Endothelial cell of umbilical vein (primary cell): ENCODE measurements at regions not wholly inside any gene's neighbourhood (a gene's known extent, or its start where the extent isn't known, plus 50 kb on each side); places are given as distances from the start of the nearest gene placed in this dataset.

Experiments used
- BruUV-seq: library from RNA; stranded (reverse); fragments of 400-500 nt; replicated peaks from 2 replicates; lab custom pipeline; 2021; lab: Mats Ljungman, UMichigan
- CTCF ChIA-PET: fragments of 300-600, 350-600 bp; sonication (Branson Sonifier 250); formaldehyde crosslinking; loops from one replicate; lab custom pipeline; 2021; ENCODE audit warnings: antibody characterized with exemption, inconsistent platforms; lab: Charles Lee
- POLR2A ChIA-PET: fragments of 300-600, 350-600 bp; sonication (Branson Sonifier 250); formaldehyde crosslinking; loops from one replicate; lab custom pipeline; 2021; ENCODE audit warnings: antibody characterized with exemption, inconsistent platforms; lab: Charles Lee
- DNase-seq: peaks from one replicate; pipeline ENCODE4 v3.0.0-alpha.2; 2011; ENCODE audit warnings: low read depth, low spot score
- FAIRE-seq: peaks from 2 replicates; lab custom pipeline; 2011; peaks lifted over from hg19 to GRCh38; lab: Jason Lieb, UNC
- H2AFZ ChIP-seq: 2 replicates; pipeline ENCODE4 v1.6.0; 2012; ENCODE audit warnings: low read depth, low read length, control low read depth, inconsistent platforms
- H3K27ac ChIP-seq: 2 replicates; pipeline ENCODE4 v1.5.1; 2011; ENCODE audit warnings: low read depth, mild to moderate bottlenecking, control low read depth, low read length, moderate library complexity; ENCODE audit not compliant: insufficient read depth
- H3K27me3 ChIP-seq, 2 experiments: 2 replicates each; pipeline versions ENCODE4 v1.6.0 to v1.6.1; 2011; ENCODE audit warnings: low read length in 2 of 2, mixed read lengths in 1 of 2; ENCODE audit not compliant: control insufficient read depth in 2 of 2, insufficient read depth in 2 of 2
- H3K36me3 ChIP-seq, 2 experiments: 2 replicates in 1 of 2; 3 replicates in 1 of 2; pipeline ENCODE4 v1.5.1; 2011; ENCODE audit warnings: low read length in 2 of 2, mild to moderate bottlenecking in 1 of 2, moderate library complexity in 1 of 2; ENCODE audit not compliant: control insufficient read depth in 2 of 2, insufficient read depth in 2 of 2; ENCODE audit errors: extremely low read depth in 1 of 2
- H3K4me1 ChIP-seq: 3 replicates; pipeline ENCODE4 v1.5.1; 2011; ENCODE audit warnings: mild to moderate bottlenecking, low read length; ENCODE audit not compliant: control insufficient read depth, insufficient read depth; ENCODE audit errors: extremely low read depth
- H3K4me2 ChIP-seq: 2 replicates; pipeline ENCODE4 v1.6.1; 2011; ENCODE audit warnings: low read length, control low read depth, mixed read lengths; ENCODE audit not compliant: insufficient read depth
- H3K4me3 ChIP-seq, 3 experiments: fragments of 200-600 bp in 1 of 3; sonication (generic), shearing (Covaris generic) in 1 of 3; replicated peaks in 1 of 3; 2 replicates each; pipeline ENCODE4 v1.5.1; 2011 to 2016; ENCODE audit warnings: control low read depth in 3 of 3, low read length in 3 of 3, mild to moderate bottlenecking in 2 of 3, inconsistent platforms in 1 of 3, low read depth in 1 of 3, moderate library complexity in 1 of 3; ENCODE audit not compliant: insufficient read depth in 1 of 3
- H3K79me2 ChIP-seq: 2 replicates; pipeline ENCODE4 v1.6.0; 2012; ENCODE audit warnings: low read length, inconsistent platforms; ENCODE audit not compliant: control insufficient read depth, insufficient read depth
- H3K9ac ChIP-seq: replicated peaks from 2 replicates; pipeline ENCODE3; 2011; ENCODE audit warnings: low read length, control low read depth; ENCODE audit not compliant: insufficient read depth; ENCODE audit errors: extremely low read depth
- H3K9me1 ChIP-seq: replicated peaks from 3 replicates; pipeline ENCODE4 v1.6.0; 2011; ENCODE audit warnings: mild to moderate bottlenecking, low read length; ENCODE audit not compliant: control insufficient read depth, insufficient read depth; ENCODE audit errors: extremely low read depth
- H3K9me3 ChIP-seq: replicated peaks from 2 replicates; pipeline ENCODE4 v1.5.1; 2012; ENCODE audit warnings: low read length, inconsistent platforms; ENCODE audit not compliant: control insufficient read depth, insufficient read depth
- H4K20me1 ChIP-seq: replicated peaks from 2 replicates; pipeline ENCODE3; 2011; ENCODE audit warnings: mild to moderate bottlenecking, low read length; ENCODE audit not compliant: control insufficient read depth, insufficient read depth; ENCODE audit errors: extremely low read depth
- CTCF ChIP-seq, 2 donors: IDR thresholded peaks; 1 replicate in 1 of 2; 2 replicates in 1 of 2; pipeline ENCODE4 v1.5.1; 2011; ENCODE audit warnings: low read length in 2 of 2, mild to moderate bottlenecking in 2 of 2, moderate library complexity in 2 of 2, control low read depth in 1 of 2, inconsistent platforms in 1 of 2, low read depth in 1 of 2; ENCODE audit not compliant: insufficient read depth in 1 of 2; ENCODE audit errors: extremely low read depth in 1 of 2
- EZH2 ChIP-seq: IDR thresholded peaks from 2 replicates; pipeline ENCODE4 v1.6.1; 2012; ENCODE audit warnings: borderline replicate concordance, low read depth, mild to moderate bottlenecking, moderate library complexity, low read length, inconsistent platforms; ENCODE audit not compliant: severe bottlenecking
- FOS ChIP-seq: IDR thresholded peaks from 2 replicates; pipeline ENCODE4 v1.6.1; 2011; ENCODE audit warnings: mild to moderate bottlenecking, low read length, moderate library complexity, borderline replicate concordance; ENCODE audit not compliant: insufficient read depth
- GATA2 ChIP-seq: IDR thresholded peaks from 2 replicates; pipeline ENCODE4 v1.7.0; 2011; ENCODE audit warnings: low read depth, mild to moderate bottlenecking, moderate library complexity, mixed read lengths, low read length; ENCODE audit not compliant: insufficient read length, insufficient read depth
- JUN ChIP-seq: IDR thresholded peaks from 2 replicates; pipeline ENCODE4 v1.6.1; 2011; ENCODE audit warnings: borderline replicate concordance, low read depth; ENCODE audit not compliant: insufficient read length, insufficient read depth
- MAX ChIP-seq: IDR thresholded peaks from 2 replicates; pipeline ENCODE4 v1.6.1; 2011; ENCODE audit not compliant: insufficient read depth, insufficient read length
- MYC ChIP-seq: IDR thresholded peaks from one replicate; pipeline ENCODE4 v1.6.1; 2011; ENCODE audit warnings: mild to moderate bottlenecking, low read depth, low read length
- POLR2A ChIP-seq: IDR thresholded peaks from 2 replicates; pipeline ENCODE4 v1.6.1; 2012; ENCODE audit warnings: low read depth, mild to moderate bottlenecking, control low read depth, low read length
- POLR2AphosphoS5 ChIP-seq: IDR thresholded peaks from 2 replicates; pipeline ENCODE4 v1.6.1; 2012; ENCODE audit warnings: low read depth, mild to moderate bottlenecking, control low read depth, low read length, moderate library complexity; ENCODE audit not compliant: insufficient read depth
- dilution Hi-C: fragments of 300-500 bp; cut with MboI; formaldehyde crosslinking; loops from one replicate; pipeline ENCODE4 v1.15.0; 2019; ENCODE audit warnings: low sequenced_read_pairs; ENCODE audit not compliant: extremely low pct_ligation_motif_present
- intact Hi-C: fragments of 100-400 bp; cut with micrococcal nuclease; formaldehyde crosslinking; loops from one replicate; pipeline ENCODE4 v1.10.0; 2022

GRCh38 chr1:91199988-91200387 lies 178.2 kb upstream of the ZNF644 start:
- Histone ChIP-seq H3K9me1 (no peaks in the 10 kb centered on the region), H3K36me3 (no peaks in the 10 kb centered on the region), H3K9me3 (no peaks in the 10 kb centered on the region), H4K20me1 (no peaks in the 10 kb centered on the region), H3K79me2 (no peaks in the 10 kb centered on the region), H3K27ac (no peak overlapping the region), H3K27me3 (peaks cover 0 to 2% of the 10 kb centered on the region in 2 experiments), H3K9ac (no peak overlapping the region), H2AFZ (no peak overlapping the region), H3K4me1 (no peaks in the 10 kb centered on the region), H3K4me3 (no peak overlapping the region), H3K4me2 (no peak overlapping the region)
- FAIRE-seq (no peak), DNase-seq (no peak)
- TF ChIP-seq MAX: no peak
- TF ChIP-seq EZH2: no peak
- no peak for TF ChIP-seq POLR2A
- TF ChIP-seq FOS: no peak
- TF ChIP-seq POLR2AphosphoS5: no peak
- no peak for TF ChIP-seq GATA2
- no peak for TF ChIP-seq JUN
- TF ChIP-seq CTCF (IDR thresholded peaks at IDR 0.05; ENCODE audit: extremely low read depth in 1 of 2, insufficient read depth in 1 of 2, low read depth in 1 of 2, low read length in 2 of 2): no peak
- no peak for TF ChIP-seq MYC
- no TSS peak for BruUV-seq
- intact Hi-C loops: no loop called here
- CTCF ChIA-PET: interaction anchor here (1.0 to 1.7 kb wide), 2 partner anchors 33 to 35 kb away, joined by 7 read pairs; no protein-coding TSS in a partner anchor
- POLR2A ChIA-PET: no interaction called here
- dilution Hi-C loops: no loop called here
